SJCRH30 (cell line): ENCODE measurements at regions not wholly inside any gene's neighbourhood (a gene's known extent, or its start where the extent isn't known, plus 50 kb on each side); places are given as distances from the start of the nearest gene placed in this dataset.
"Not testable (repeated sequence)": the region's sequence is repeated elsewhere in the genome, so short reads cannot be mapped to it uniquely, and the experiment has no call there.

ENCODE experiments used
- DNase-seq, 2 experiments: peaks; one replicate each; pipeline ENCODE4 v3.0.0-alpha.2; 2015 to 2020
- H3K27ac ChIP-seq: fragments of 250-450 bp; sonication (Bioruptor Pico); 2 replicates; pipeline ENCODE4 v1.5.1; 2020; ENCODE audit warnings: mild to moderate bottlenecking, moderate library complexity
- H3K27me3 ChIP-seq: fragments of 250-450 bp; sonication (Bioruptor Pico); 2 replicates; pipeline ENCODE4 v1.5.1; 2020; ENCODE audit warnings: mild to moderate bottlenecking, moderate library complexity
- H3K36me3 ChIP-seq: fragments of 250-450 bp; sonication (Bioruptor Pico); 2 replicates; pipeline ENCODE4 v1.5.1; 2020; ENCODE audit warnings: mild to moderate bottlenecking, moderate library complexity
- H3K4me1 ChIP-seq: fragments of 250-450 bp; sonication (Bioruptor Pico); 2 replicates; pipeline ENCODE4 v1.5.1; 2020; ENCODE audit warnings: mild to moderate bottlenecking, moderate library complexity
- H3K4me3 ChIP-seq: fragments of 250-450 bp; sonication (Bioruptor Pico); 2 replicates; pipeline ENCODE4 v1.5.1; 2020; ENCODE audit warnings: mild to moderate bottlenecking, moderate library complexity
- H3K9me3 ChIP-seq: fragments of 250-450 bp; sonication (Bioruptor Pico); replicated peaks from 2 replicates; pipeline ENCODE4 v1.5.1; 2020; ENCODE audit warnings: mild to moderate bottlenecking, moderate library complexity

DNA sequence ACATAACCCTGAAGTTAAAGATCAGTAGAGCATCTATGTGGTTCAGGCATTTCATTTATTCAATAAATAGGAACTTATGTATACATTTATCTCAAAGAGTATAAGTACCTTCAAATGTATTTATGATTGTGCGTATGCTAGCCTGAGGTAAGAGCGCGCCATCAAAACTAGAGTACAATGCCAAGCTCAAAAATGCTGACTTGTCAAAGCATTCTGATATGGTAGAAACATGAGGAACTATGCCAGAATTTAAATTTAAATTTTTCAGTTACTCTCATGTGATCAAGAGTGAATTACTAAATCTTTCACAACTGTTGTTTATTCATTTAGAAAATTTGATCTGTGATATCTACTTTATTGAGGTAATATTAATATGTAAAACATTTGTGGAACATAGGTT lies 225.5 kb upstream of the CDH8 start:
- DNase-seq = no peak
- Histone ChIP-seq H3K36me3 (no peaks in the 10 kb centered on the region), H3K27ac (no peak overlapping the region), H3K4me1 (no peaks in the 10 kb centered on the region), H3K4me3 (no peak overlapping the region), H3K9me3 (no peaks in the 10 kb centered on the region), H3K27me3 (no peaks in the 10 kb centered on the region)

DNA sequence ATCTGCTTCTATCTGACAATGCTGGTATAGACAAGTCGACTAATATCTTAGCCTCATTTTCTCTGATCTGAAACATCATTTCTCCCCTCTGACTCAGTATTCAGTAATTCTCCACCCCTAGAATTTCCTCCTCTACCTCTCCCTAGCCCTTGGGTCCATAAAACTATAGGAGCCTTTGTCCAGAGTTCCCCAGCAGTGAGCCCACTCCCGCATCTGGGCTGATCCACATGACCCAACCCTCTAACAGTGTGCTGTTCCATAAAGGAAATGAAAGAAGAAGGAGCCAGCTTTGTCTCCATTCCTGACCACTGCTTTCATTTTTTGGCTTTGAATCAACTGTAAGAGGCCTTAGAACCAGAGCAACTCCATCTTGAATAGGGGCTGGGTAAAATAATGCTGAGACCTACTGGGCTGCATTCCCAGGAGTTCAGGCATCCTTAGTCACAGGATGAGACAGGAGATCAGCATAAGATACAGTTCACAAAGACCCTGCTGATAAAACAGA lies 222.7 kb upstream of the CDH8 start:
- not testable (repeated sequence) for H3K9me3 ChIP-seq, DNase-seq, H3K4me1 ChIP-seq, H3K27me3 ChIP-seq, H3K4me3 ChIP-seq, H3K27ac ChIP-seq, H3K36me3 ChIP-seq

DNA sequence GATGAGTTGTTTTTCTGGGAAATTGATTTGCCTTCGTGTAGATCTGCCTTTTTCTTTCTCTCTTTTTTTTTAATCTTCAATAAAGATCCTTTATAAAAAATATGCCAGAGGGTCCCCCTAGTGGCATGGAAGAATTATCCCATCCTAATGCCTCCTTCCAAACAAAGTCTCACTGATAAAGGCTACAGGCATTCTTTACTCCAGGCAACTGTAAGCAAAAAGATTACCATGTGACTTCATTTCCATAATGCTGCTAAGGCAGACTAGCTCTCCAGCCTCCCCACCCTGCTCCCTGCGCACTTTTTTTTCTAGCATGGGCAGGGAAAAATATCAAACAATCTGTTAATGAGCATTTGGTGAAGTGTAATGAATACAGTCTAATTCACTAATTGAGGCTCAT lies 220.2 kb upstream of the CDH8 start:
- Histone ChIP-seq H3K4me1 (no peaks in the 10 kb centered on the region), H3K36me3 (no peaks in the 10 kb centered on the region), H3K9me3 (no peaks in the 10 kb centered on the region), H3K27ac (no peak overlapping the region), H3K27me3 (no peaks in the 10 kb centered on the region), H3K4me3 (no peak overlapping the region)
- DNase-seq = peak in 1 of 2 experiments; percentile 17

DNA sequence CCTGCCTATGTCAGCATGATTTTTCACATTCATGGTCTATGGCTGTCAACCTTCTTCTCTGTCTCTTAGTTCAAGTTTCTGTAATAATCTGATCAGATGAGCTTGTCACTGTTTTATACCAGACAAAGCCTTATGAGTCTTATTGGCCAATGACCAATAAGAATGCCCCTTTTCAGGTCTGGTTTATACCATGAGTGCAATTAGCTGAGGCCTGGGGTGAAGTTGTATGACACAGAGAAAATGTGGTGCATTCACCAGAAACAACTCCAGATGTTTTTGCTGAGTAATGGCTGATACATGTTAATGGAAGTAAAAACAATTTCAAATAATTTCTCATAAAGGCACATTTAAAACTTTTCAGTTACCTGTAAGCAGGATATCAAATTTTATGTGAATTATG lies 218.6 kb upstream of the CDH8 start:
- no peaks in the 10 kb centered on the region for H3K27me3 ChIP-seq
- no peak overlapping the region for H3K27ac ChIP-seq
- H3K4me1 ChIP-seq = no peaks in the 10 kb centered on the region
- H3K4me3 ChIP-seq = no peak overlapping the region
- DNase-seq = no peak
- H3K9me3 ChIP-seq = no peaks in the 10 kb centered on the region
- no peaks in the 10 kb centered on the region for H3K36me3 ChIP-seq

DNA sequence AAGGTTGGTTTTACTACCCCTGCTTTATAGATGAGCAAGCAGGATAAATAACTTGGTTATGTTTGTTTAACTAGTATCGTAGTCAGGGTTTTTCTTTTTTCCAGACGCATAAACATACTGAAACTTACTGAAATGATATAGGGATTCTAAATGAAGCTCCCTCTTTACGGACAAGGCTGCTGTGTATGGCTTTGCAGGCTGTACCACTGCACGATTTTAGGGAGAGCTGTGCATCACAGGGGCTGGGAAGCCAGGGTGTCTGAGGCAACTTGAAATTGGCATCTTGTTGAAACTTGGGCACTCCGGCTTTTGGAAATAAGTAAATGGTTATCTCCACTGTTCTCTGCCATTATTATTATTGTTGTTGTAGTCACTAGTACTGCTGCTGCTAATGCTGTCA lies 218.1 kb upstream of the CDH8 start:
- DNase-seq = no peak
- Histone ChIP-seq H3K4me1 (no peaks in the 10 kb centered on the region), H3K27me3 (no peaks in the 10 kb centered on the region), H3K9me3 (no peaks in the 10 kb centered on the region), H3K4me3 (no peak overlapping the region), H3K36me3 (no peaks in the 10 kb centered on the region), H3K27ac (no peak overlapping the region)

DNA sequence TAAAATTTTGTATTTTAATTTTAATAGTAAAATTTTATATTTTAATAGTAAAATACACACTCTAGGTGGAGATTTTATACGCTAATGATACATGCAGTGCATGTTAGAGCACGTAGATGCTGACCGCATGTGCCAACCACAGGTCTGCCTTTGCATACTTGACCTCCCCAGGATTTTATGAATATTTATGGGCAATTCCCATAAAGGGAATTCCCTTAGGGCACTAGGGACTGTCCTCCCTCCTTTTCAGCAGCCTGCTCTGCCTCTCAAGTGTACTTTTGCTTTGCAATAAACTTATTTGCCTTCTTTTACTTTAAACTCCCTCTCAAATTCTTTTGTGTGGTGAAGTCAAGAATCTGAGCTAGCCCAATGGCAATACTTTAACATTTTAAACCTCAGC lies 217.7 kb upstream of the CDH8 start:
- Histone ChIP-seq H3K9me3 (no peaks in the 10 kb centered on the region), H3K36me3 (no peaks in the 10 kb centered on the region), H3K4me3 (no peak overlapping the region), H3K27ac (no peak overlapping the region), H3K27me3 (no peaks in the 10 kb centered on the region), H3K4me1 (no peaks in the 10 kb centered on the region)
- peak in 1 of 2 experiments; percentile 5 for DNase-seq

DNA sequence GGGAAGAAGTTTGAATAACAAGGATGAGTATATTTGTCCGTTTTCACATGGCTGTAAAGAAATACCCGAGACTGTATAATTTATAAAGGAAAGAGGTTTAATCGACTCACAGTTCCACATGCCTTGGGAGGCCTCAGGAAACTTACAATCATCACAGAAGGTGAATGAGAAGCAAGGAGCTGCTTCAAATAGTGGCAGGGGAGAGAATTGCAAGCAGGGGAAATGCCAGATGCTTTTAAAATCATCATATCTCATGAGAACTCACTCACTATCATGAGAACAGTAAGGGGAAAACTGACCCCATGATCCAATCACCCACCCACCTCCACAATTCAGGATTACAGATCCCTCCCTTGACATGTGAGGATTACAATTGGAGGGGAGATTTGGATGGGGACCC lies 212.8 kb upstream of the CDH8 start:
- Histone ChIP-seq H3K4me1 (no peaks in the 10 kb centered on the region), H3K9me3 (no peaks in the 10 kb centered on the region), H3K36me3 (no peaks in the 10 kb centered on the region), H3K27ac (no peak overlapping the region), H3K4me3 (no peak overlapping the region), H3K27me3 (no peaks in the 10 kb centered on the region)
- no peak for DNase-seq

DNA sequence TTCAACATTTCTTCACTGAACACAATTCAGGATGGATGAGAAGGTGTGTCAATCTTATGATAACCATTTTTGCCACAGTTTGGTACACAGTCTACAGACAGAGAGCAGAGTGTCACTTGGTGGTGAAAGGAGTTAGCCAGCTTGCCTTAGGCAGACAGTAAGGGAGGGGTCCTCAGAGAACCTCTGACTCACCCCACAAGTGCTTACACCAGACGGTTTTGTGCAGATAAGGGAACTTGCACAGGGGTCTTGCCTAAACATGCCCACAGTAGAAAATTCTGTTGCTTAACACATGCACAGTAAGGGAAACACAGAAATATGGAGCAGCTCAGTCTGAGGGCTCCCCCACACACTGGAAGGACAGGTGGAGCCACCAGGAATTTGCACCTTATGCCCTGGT lies 204.5 kb upstream of the CDH8 start:
- no peak overlapping the region for H3K4me3 ChIP-seq
- DNase-seq = no peak
- no peaks in the 10 kb centered on the region for H3K4me1 ChIP-seq
- no peaks in the 10 kb centered on the region for H3K27me3 ChIP-seq
- H3K27ac ChIP-seq = no peak overlapping the region
- H3K36me3 ChIP-seq = no peaks in the 10 kb centered on the region
- no peaks in the 10 kb centered on the region for H3K9me3 ChIP-seq

DNA sequence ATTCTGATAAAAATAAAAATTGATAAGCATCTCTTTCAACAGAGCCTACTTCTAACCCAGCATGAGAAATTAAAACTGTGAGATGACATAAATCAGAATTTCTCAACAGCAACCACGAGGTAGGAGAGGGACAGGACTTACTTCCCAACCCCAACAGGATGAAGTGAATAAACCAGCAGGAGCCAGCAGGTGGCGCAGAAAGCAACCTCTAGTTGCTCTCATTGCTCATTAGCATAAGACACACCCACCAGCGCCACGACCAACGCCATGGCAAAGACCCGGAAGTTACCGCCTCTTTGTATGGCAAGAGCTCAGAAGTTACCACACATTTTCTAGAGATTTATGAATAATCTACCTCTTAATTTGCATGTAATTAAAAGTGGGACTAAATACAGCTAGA lies 189.4 kb upstream of the CDH8 start:
- H3K36me3 ChIP-seq = no peaks in the 10 kb centered on the region

DNA sequence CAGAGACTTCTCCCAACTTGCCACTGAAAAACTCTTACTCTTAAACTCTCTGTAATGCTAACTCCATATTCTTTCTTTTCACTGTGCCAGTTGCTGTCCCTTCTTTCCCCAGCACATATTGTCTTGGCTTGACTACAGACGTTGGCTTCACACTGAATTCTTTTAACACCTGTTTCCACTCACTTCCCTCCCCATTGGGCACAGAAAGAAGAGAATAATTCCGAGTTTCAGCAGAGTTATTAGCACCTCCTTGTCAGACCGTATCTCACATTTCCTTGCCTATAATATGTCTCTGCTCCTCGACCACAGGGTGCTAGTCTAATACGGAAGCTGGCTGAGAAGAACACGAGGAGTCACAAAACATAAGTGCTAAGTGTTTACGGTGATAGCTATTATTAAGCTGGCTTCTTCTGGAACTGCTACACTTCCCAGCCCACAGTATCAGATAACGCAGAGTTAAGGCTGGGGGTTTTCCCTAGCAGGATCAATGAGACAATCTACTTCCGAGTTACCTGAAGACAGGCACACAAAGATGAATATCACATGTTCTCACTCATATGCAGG lies 188.5 kb upstream of the CDH8 start:
- H3K9me3 ChIP-seq = no peaks in the 10 kb centered on the region
- H3K36me3 ChIP-seq = no peaks in the 10 kb centered on the region
- no peak overlapping the region for H3K4me3 ChIP-seq
- DNase-seq = no peak
- H3K27me3 ChIP-seq = no peaks in the 10 kb centered on the region
- H3K27ac ChIP-seq = no peak overlapping the region
- H3K4me1 ChIP-seq = no peaks in the 10 kb centered on the region

More for the DNA sequence above, 189.4 kb upstream of the CDH8 start:
- H3K27ac ChIP-seq = no peak overlapping the region
- peak overlapping the region; percentile 35 for H3K4me3 ChIP-seq
- no peaks in the 10 kb centered on the region for H3K9me3 ChIP-seq
- H3K27me3 ChIP-seq = no peaks in the 10 kb centered on the region
- peak; percentile 90 to 96 for DNase-seq
- H3K4me1 ChIP-seq = no peaks in the 10 kb centered on the region

DNA sequence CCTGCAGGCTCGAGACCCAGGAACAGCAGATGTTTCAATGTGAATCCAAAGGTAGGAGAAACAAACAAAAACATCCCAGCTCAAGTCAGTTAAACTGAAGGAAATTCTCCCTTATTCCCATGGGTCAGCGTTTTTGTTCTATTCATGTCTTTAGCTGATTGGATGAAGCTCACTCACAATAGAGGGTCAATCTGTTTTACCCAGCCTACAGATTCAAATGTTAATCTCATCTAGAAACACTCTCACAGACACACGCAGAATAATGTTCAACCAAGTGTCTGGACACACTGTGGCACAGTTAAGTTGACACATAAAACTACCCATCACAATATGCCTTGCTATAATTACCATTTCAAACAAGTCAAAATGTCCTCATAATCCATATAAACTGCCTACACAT lies 180.6 kb upstream of the CDH8 start:
- no peak overlapping the region for H3K4me3 ChIP-seq
- no peak overlapping the region for H3K27ac ChIP-seq
- no peak for DNase-seq

DNA sequence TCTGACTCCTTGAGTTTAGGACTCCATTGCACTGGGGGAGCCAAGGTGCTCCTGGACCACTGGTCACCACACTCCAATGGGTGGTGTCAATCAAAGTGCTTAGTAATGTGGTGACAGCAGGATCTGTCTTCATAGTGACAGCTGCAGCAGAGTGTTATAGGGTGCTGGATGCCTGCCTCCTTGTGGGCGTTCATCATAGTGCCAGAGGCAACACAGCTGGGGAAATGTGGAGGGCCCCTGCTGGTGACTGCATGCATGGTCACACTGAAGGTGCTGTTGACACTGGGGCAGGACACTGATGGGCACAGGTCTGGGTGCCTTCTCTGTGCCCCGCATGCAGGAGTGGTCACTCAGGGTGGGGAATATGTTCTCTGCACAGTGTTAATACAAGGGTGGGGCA lies 177.5 kb upstream of the CDH8 start:
- Histone ChIP-seq H3K27me3 (no peaks in the 10 kb centered on the region), H3K4me1 (no peaks in the 10 kb centered on the region), H3K27ac (no peak overlapping the region), H3K4me3 (no peak overlapping the region), H3K9me3 (no peaks in the 10 kb centered on the region; the same call in 1 of the 2 replicates), H3K36me3 (no peaks in the 10 kb centered on the region)
- peak; percentile 6 to 33 for DNase-seq

More for the DNA sequence above, 180.6 kb upstream of the CDH8 start:
- H3K4me1 ChIP-seq = no peaks in the 10 kb centered on the region
- no peaks in the 10 kb centered on the region for H3K27me3 ChIP-seq
- H3K9me3 ChIP-seq = no peaks in the 10 kb centered on the region; the same call in 1 of the 2 replicates
- H3K36me3 ChIP-seq = no peaks in the 10 kb centered on the region

DNA sequence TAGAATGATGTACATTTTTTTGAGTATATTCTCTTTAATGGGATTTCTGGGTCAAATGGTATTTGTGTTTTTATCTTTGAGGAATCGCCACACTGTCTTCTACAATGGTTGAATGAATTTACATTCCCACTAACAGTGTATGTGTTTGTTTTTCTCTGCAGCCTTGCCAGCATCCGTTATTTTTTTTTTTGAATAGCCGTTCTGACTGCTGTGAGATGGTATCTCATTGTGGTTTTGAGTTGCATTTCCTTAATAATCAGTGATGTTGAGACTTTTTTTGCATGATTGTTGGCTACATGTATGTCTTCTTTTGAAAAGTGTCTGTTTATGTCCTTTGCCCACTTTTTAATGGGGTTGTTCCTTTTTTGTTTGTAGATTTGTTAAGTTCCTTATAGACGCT lies 172.7 kb upstream of the CDH8 start:
- Histone ChIP-seq H3K9me3 (no peaks in the 10 kb centered on the region; the same call in 1 of the 2 replicates), H3K27me3 (no peaks in the 10 kb centered on the region), H3K27ac (no peak overlapping the region), H3K4me1 (no peaks in the 10 kb centered on the region), H3K36me3 (no peaks in the 10 kb centered on the region), H3K4me3 (no peak overlapping the region)
- no peak for DNase-seq

DNA sequence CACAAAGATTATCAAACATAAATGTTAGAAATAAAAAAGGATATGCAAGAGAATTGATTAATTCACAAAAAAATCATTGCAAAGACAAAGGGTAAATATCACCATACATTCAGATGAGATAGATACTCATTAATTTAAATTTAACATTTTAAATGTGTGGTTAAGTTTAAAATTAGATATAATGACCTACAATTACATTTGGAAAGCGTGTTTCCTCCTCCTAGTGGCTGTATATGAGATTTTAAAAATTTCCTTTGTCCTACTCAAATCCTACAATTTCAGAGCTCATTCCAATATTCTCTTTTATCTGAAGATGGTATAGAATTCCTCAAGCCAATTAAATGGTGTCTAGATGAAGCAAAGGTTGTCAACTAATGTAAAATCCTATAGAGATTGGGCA lies 169.2 kb upstream of the CDH8 start:
- H3K27me3 ChIP-seq = peaks cover 1% of the 10 kb centered on the region; the same call in 1 of the 2 replicates
- no peaks in the 10 kb centered on the region for H3K9me3 ChIP-seq
- H3K4me3 ChIP-seq = no peak overlapping the region
- H3K36me3 ChIP-seq = no peaks in the 10 kb centered on the region
- no peak overlapping the region for H3K27ac ChIP-seq
- DNase-seq = no peak
- no peaks in the 10 kb centered on the region for H3K4me1 ChIP-seq

DNA sequence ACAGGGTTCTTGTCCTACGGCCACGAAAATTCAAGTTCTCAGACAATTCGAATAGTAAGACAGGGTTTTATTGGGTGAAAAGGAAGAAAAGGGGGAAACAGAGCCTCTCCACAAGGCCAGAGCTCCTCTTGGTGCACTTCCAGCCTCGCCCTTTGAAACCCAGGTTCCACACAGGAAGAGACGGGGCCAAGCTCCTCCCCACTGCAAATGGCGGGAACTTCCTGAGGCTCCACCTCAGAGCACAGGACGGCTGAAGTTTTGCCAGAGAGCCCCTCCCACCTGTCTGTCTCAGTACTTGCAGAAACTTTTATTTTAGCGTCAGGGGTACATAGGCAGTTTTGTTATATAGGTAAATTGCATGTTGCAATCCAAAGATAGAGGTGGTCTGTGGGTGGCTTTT lies 165.7 kb upstream of the CDH8 start:
- peak; percentile 10 for DNase-seq
- Histone ChIP-seq H3K4me1 (no peaks in the 10 kb centered on the region), H3K4me3 (no peak overlapping the region), H3K9me3 (no peaks in the 10 kb centered on the region), H3K27me3 (peaks cover 16% of the 10 kb centered on the region), H3K36me3 (no peaks in the 10 kb centered on the region), H3K27ac (no peak overlapping the region)

DNA sequence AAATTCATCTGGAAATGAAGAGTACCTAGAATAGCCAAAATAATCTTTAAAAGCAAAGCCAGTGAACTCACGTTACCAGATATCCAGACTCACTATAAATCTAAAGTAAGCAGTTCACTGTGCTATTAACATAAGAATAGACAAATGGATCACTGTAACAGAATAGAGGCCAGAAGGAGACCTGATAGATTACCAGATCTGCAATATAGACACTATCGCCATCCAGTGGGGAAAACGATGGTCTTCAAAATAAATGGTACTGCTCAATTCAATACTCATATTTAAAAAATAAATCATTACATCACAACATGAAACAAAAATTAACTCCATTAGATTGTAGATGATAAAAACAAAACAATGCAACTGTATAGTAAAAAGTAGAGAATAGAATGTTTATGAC lies 158.6 kb upstream of the CDH8 start:
- Histone ChIP-seq H3K27ac (no peak overlapping the region), H3K36me3 (no peaks in the 10 kb centered on the region), H3K27me3 (peaks cover 12% of the 10 kb centered on the region), H3K9me3 (no peaks in the 10 kb centered on the region), H3K4me3 (no peak overlapping the region), H3K4me1 (no peaks in the 10 kb centered on the region)
- DNase-seq = peak in 1 of 2 experiments; percentile 3
